ENCODE measurements at regions not wholly inside any gene's neighbourhood (a gene's known extent, or its start where the extent isn't known, plus 50 kb on each side); places are given as distances from the start of the nearest gene placed in this dataset.

GRCh38 chr1:229133151-229133550 is 137.8 kb upstream of the RAB4A start:
- no peak for TF ChIP-seq EP300 (IDR thresholded peaks at IDR 0.05)
- no peak for TF ChIP-seq POLR2A (IDR thresholded peaks at IDR 0.05)

All from upper lobe of left lung (tissue), 4 donors.